Keratinocyte (primary cell): ENCODE measurements at regions not wholly inside any gene's neighbourhood (a gene's known extent, or its start where the extent isn't known, plus 50 kb on each side); places are given as distances from the start of the nearest gene placed in this dataset.

Source experiments
- DNase-seq: peaks from one replicate; pipeline ENCODE4 v3.0.0-alpha.2; 2011; ENCODE audit warnings: low read depth, missing footprints, low spot score
- FAIRE-seq: peaks from 2 replicates; lab custom pipeline; 2011; peaks lifted over from hg19 to GRCh38; lab: Jason Lieb, UNC
- H2AFZ ChIP-seq: 2 replicates; pipeline ENCODE4 v1.6.0; 2012; ENCODE audit warnings: low read length, control low read depth, inconsistent platforms; ENCODE audit not compliant: control insufficient read depth
- H3K27ac ChIP-seq: 2 replicates; pipeline ENCODE4 v1.5.1; 2011; ENCODE audit warnings: low read length; ENCODE audit not compliant: control insufficient read depth, insufficient read depth
- H3K27me3 ChIP-seq: 3 replicates; pipeline ENCODE4 v1.6.0; 2011; ENCODE audit warnings: low read length; ENCODE audit not compliant: control insufficient read depth, insufficient read depth; ENCODE audit errors: extremely low read depth
- H3K36me3 ChIP-seq, 2 experiments: 2 replicates in 1 of 2; 3 replicates in 1 of 2; pipeline ENCODE4 v1.5.1; 2011; ENCODE audit warnings: low read length in 2 of 2, mild to moderate bottlenecking in 1 of 2; ENCODE audit not compliant: control insufficient read depth in 2 of 2, insufficient read depth in 2 of 2; ENCODE audit errors: extremely low read depth in 1 of 2
- H3K4me1 ChIP-seq: 3 replicates; pipeline ENCODE4 v1.5.1; 2011; ENCODE audit warnings: low read length; ENCODE audit not compliant: control insufficient read depth, insufficient read depth; ENCODE audit errors: extremely low read depth
- H3K4me2 ChIP-seq: 3 replicates; pipeline ENCODE4 v1.6.0; 2011; ENCODE audit warnings: low read depth, low read length; ENCODE audit not compliant: control insufficient read depth, insufficient read depth; ENCODE audit errors: extremely low read depth
- H3K4me3 ChIP-seq, 3 experiments: fragments of 200-600 bp in 1 of 3; sonication (generic) in 1 of 3; 2 replicates in 2 of 3; 3 replicates in 1 of 3; pipeline ENCODE4 v1.5.1; 2011 to 2016; ENCODE audit warnings: low read length in 3 of 3, mild to moderate bottlenecking in 3 of 3, control low read depth in 2 of 3, inconsistent platforms in 1 of 3, low read depth in 1 of 3, mixed read lengths in 1 of 3, mixed run types in 1 of 3, moderate library complexity in 1 of 3; ENCODE audit not compliant: control insufficient read depth in 2 of 3, insufficient read depth in 2 of 3; ENCODE audit errors: extremely low read depth in 1 of 3
- H3K79me2 ChIP-seq: 2 replicates; pipeline ENCODE4 v1.6.0; 2012; ENCODE audit warnings: low read length; ENCODE audit not compliant: control insufficient read depth, insufficient read depth
- H3K9ac ChIP-seq: 3 replicates; pipeline ENCODE4 v1.6.0; 2011; ENCODE audit warnings: low read length; ENCODE audit not compliant: control insufficient read depth, insufficient read depth; ENCODE audit errors: extremely low read depth
- H3K9me1 ChIP-seq: 3 replicates; pipeline ENCODE4 v1.6.0; 2011; ENCODE audit warnings: low read length; ENCODE audit not compliant: control insufficient read depth, insufficient read depth; ENCODE audit errors: extremely low read depth
- H3K9me3 ChIP-seq: 2 replicates; pipeline ENCODE4 v1.5.1; 2012; ENCODE audit warnings: low read depth, low read length; ENCODE audit not compliant: control insufficient read depth
- H4K20me1 ChIP-seq: 3 replicates; pipeline ENCODE4 v1.6.0; 2011; ENCODE audit warnings: low read length; ENCODE audit not compliant: control insufficient read depth, insufficient read depth; ENCODE audit errors: extremely low read depth
- CTCF ChIP-seq, 3 experiments: IDR thresholded peaks in 1 of 3; conservative IDR thresholded peaks in 1 of 3; optimal IDR thresholded peaks in 1 of 3; 2 replicates in 2 of 3; 3 replicates in 1 of 3; pipeline versions ENCODE3 to v1.5.1; 2011; ENCODE audit warnings: low read length in 3 of 3, mild to moderate bottlenecking in 3 of 3, moderate library complexity in 2 of 3, control low read depth in 1 of 3, inconsistent platforms in 1 of 3; ENCODE audit not compliant: insufficient read depth in 2 of 3; ENCODE audit errors: extremely low read depth in 1 of 3
- EZH2 ChIP-seq: IDR thresholded peaks from one replicate; pipeline ENCODE4 v1.6.1; 2012; ENCODE audit warnings: inconsistent platforms, mild to moderate bottlenecking, low read length, moderate library complexity
- dilution Hi-C: fragments of 300-500 bp; cut with MboI; formaldehyde crosslinking; loops from one replicate; pipeline ENCODE4 v1.7.0; 2020; ENCODE audit warnings: low sequenced_read_pairs; ENCODE audit not compliant: extremely low pct_ligation_motif_present

GRCh38 chr4:173924561-173924960 lies 358.9 kb downstream of the FBXO8 start:
- no peaks in the 10 kb centered on the region for H3K36me3 ChIP-seq
- no peaks in the 10 kb centered on the region for H4K20me1 ChIP-seq
- no peaks in the 10 kb centered on the region for H3K9me3 ChIP-seq
- no peaks in the 10 kb centered on the region for H3K27me3 ChIP-seq
- no peak overlapping the region for H3K27ac ChIP-seq
- no peaks in the 10 kb centered on the region for H3K9me1 ChIP-seq
- TF ChIP-seq CTCF (optimal IDR thresholded peaks at IDR 0.05 in 1 of 3, IDR thresholded peaks at IDR 0.05 in 1 of 3, conservative IDR thresholded peaks at IDR 0.05 in 1 of 3; ENCODE audit: extremely low read depth in 1 of 3, insufficient read depth in 2 of 3, low read length in 3 of 3): no peak
- no peak for TF ChIP-seq EZH2
- FAIRE-seq (no peak), DNase-seq (no peak)
- no peaks in the 10 kb centered on the region for H3K4me1 ChIP-seq
- no peak overlapping the region for H3K9ac ChIP-seq
- dilution Hi-C loops: no loop called here
- no peak overlapping the region for H2AFZ ChIP-seq
- H3K79me2 ChIP-seq: no peaks in the 10 kb centered on the region
- no peak overlapping the region for H3K4me3 ChIP-seq
- no peak overlapping the region for H3K4me2 ChIP-seq

GRCh38 chr4:173919861-173920260 lies 363.6 kb downstream of the FBXO8 start:
- Histone ChIP-seq H3K9ac (no peak overlapping the region), H3K4me1 (no peaks in the 10 kb centered on the region), H3K4me2 (no peak overlapping the region), H4K20me1 (no peaks in the 10 kb centered on the region), H3K79me2 (no peaks in the 10 kb centered on the region), H3K9me1 (no peaks in the 10 kb centered on the region), H3K4me3 (no peak overlapping the region), H3K9me3 (no peaks in the 10 kb centered on the region), H3K27ac (no peak overlapping the region), H3K27me3 (no peaks in the 10 kb centered on the region), H2AFZ (no peak overlapping the region), H3K36me3 (no peaks in the 10 kb centered on the region)
- TF ChIP-seq EZH2 (no peak), CTCF (optimal IDR thresholded peaks at IDR 0.05 in 1 of 3, IDR thresholded peaks at IDR 0.05 in 1 of 3, conservative IDR thresholded peaks at IDR 0.05 in 1 of 3; ENCODE audit: extremely low read depth in 1 of 3, insufficient read depth in 2 of 3, low read length in 3 of 3) (no peak)
- FAIRE-seq: no peak
- DNase-seq: no peak
- dilution Hi-C loops: no loop called here
